HuH-7 (cell line): ENCODE measurements at regions not wholly inside any gene's neighbourhood (a gene's known extent, or its start where the extent isn't known, plus 50 kb on each side); places are given as distances from the start of the nearest gene placed in this dataset.
A peak's percentile ranks its signal among the peaks of the same experiment; 100 is the strongest.

ENCODE experiments used
- DNase-seq: peaks from one replicate; pipeline ENCODE4 v3.0.0; 2011; ENCODE audit warnings: low spot score

DNA sequence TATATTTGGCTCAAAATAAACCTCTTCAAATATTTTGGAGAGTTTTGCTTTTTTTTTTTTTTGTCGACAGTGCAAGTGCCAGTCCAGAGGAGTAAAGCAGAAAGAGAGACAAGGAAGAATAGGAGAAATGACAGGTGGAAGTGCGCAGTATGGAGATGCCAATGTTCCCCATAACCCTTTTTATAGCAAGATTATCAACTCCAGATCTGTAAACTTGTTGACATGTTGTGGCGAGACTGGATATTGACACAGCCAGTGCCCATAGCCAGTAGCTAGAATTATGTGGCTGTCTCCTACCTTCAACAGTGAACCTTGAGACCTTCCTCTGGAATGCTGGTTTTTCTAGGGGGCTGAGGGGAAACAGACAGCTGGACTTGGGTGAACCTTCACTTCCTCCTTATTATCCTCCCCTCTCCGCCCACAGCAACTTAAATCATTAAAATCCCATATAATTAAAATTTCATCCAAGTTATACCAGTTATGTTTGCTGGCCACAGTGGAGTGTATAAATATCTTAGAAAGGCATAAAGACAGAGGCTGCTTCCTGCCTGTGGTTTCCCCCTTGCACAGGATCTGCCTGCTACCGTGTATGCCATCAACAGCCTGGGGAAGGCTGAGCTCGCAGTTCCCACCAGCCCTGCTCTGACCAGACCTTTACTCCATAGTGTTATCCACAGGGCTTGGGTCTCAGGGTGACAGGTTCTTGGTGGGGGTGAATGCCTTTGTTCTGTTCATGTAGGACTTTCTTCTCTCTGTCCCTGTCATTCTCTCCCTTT, 112.3 kb upstream of the ANKH start:
- DNase-seq = no peak

DNA sequence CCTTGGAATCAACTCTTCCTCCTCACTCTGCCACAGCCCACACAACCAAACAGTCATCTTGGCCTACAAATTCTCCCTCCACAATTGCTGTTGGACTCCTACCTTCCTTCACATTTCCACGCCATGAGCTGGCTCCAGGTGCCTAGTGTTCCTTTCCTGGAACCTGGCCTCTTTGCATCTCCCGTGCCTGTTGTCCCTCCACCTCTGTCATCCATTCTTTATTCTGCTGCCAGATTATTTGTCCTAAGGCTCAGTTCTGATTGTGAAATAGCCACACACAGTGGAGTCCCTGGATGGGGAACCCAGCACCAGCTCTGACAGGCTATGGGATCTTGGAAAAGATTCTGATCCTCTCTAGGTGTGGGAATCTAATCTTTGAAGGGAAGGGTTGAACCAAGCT, 109.1 kb upstream of the ANKH start:
- peak; percentile 22 for DNase-seq

DNA sequence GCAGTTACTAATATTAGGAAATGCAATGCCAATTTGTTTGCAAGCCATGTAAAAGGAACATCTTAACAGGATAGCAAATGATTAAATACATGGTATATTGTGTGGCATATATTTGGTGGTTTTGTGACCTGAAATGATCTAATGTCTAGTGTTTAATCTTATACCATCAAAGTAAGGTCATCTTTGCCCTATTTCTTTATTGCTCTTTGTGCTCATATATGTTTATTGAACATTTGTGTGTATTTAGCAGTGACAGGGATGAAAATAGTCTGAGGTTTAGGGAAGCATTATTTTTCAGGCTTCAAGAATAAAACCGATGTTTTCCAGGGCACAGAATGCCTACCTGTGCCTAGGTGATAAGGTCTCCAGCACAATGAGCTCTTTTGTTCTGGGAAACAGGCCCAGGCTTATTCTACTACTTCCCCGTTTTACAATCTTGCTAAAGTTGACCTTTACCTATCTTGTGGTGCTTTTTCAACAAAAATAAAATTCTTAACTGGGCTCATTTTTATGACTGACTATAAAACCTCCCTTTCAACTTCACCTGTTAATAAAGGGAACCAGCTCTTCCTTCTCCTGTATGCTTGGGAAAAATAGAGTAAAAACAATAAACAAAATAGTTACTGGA, 105.6 kb upstream of the ANKH start:
- peak; percentile 45 for DNase-seq

DNA sequence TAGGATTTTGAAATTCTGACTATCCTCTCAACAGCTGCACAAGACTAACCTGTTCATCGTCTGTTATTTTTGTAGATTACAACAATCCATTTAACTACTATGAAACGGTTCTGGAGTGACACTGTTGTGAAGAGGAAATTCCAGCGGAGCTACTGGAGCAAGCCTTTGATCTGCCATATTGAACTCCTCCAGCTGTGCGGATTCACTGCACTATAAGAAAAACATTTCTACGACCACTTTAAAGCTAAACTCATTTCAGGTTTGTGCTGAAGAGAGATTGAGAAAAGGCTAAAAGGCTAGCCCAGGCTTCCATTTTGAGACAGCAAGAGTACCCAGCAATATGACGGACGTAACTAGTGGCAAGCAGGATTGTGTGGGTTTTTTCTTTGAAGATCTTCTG, 104.9 kb upstream of the ANKH start:
- no peak for DNase-seq

DNA sequence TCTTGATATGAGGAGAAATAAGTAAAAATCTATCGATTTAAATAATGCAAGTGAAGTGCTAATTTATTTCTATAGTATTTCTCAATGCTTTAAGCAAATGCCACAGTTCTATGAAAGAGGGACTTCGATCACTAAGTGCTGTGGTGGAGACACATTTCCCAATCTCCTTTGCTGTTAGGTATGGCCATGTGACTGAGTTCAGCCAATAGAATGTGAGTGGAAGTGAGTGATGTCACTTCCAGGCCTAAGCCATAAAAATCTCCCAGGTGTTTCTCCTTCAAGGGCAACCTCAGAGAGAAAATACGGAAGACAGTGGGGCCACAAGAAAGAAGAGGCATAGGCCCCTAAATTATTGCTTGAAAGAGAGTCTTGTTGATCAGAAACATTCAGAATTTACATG, 100.3 kb upstream of the ANKH start:
- DNase-seq = no peak

DNA sequence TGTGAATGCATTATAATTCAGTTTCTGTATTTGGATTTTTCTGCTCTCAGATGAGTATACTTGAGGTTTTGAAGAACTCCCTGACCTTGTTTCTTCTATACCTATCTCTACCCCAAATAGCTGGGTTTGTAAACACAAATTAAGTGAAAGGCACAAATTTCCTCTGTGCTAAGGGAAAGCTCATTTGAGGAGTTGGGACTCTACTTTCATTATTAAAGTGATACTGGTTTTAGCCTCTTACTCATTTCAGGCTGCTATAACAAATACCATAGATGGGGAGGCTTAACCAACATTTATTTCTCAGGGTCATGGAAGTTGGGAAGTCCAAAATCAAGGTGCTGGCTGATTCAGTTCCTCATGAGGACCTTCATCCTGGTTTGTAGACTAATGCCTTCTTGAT, 97.2 kb upstream of the ANKH start:
- no peak for DNase-seq

DNA sequence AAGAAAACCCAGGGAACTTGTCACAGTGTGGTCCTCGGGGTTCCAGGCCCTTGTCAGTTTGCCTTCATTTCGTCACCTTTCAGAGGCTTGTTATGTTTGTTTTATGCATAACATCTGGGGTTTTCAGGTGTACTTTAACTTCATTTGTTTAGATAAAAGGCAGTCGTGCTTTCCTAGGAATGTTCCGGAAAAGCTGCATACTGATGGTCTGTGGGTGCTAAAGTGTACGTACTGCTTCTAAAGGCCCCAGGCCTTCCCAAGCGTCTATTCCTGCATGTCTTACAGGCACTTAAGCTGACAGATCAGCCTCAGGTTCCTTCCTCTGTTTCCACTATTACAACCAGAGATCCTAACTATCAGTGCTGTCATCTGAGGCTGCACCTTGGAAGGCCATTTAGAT, 95.6 kb upstream of the ANKH start:
- DNase-seq = no peak

DNA sequence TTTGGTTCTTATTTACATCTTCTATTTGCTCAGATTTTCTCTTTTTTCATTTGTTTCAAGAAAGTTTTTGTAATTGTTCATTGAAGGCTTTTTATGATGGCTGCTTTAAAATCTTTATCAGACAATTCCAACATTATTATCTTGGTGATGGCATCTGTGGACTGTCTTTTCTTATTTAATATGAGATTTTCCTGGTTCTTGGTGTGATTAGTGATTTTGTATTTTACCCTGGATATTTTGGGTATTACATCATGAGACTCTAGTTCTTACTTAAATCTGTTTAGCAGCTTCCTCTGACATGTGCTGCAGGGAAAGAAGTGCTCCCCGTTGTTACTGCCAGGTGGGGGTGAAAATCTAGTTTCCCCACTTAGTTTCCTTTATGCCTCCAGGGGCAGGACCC, 94.2 kb upstream of the ANKH start:
- DNase-seq = no peak

DNA sequence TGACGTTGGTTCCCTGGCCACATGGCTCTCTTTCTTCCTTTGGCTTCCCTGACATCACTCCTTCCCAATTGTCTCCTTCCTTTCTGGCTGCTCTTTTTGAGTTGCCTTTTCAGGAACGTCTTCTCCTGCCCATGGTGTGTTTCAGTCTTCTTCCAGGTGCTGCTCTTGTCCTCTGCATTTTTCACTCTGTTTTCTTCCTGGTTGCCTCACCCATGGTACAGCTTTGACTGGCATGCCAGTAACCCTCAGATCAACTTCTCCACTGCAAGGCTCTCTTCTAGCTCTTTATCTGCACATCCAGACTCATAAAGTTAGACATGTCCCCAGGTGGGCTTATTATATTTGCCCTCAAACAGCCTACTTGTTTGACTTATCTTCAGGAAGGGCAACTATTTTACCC, 91.0 kb upstream of the ANKH start:
- DNase-seq = no peak

DNA sequence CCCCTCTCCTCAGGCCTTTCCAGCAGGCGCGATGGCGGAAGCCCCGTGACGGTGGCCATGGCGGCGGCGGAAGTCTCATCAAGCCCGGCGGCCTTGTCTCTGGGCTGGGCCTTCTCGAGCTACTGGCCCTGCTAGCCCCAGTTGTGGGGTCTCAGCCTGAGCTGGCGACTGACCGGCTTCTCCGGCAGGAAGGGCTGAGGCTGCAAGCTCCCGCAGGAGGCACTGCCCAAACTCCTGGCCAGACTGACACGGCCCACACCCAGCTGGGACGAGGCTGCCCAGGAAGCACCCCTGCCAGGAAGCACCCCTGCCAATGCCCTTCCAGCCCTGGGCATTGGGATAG, 88.5 kb upstream of the ANKH start:
- DNase-seq = no peak

DNA sequence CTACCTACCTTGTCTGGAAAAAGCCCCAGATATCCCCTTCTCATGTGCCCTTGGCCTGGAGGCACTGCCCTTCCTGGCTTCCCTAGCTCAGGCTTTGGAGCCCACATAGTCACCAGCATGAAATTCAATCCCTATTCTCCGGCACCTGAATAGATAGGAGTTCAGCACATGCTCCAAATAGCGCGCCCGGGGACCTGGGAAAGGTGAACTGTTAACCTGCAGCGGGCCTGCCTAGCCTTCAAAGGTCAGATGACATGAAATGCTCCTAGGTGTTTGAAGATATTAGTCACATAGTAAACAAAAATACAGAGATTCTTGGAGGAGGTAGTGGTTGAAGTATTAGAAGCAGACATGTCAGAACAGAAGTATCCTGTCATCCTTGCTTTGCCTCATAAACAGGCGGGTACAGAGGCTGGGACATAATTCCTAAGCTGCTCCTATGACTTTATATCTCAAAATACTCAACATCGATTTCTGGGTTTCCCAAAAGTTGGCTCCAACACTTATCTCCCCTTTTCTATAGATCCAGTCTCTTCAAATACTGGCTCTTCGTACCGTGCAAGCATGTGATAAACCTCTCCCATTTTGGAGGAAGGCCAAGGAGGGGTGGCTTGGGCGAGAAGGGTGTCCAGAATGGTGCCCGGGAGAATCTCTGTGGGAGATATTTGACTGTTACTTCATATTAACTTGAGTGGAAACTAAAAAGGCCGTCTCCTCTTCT, 88.0 kb upstream of the ANKH start:
- DNase-seq = no peak

DNA sequence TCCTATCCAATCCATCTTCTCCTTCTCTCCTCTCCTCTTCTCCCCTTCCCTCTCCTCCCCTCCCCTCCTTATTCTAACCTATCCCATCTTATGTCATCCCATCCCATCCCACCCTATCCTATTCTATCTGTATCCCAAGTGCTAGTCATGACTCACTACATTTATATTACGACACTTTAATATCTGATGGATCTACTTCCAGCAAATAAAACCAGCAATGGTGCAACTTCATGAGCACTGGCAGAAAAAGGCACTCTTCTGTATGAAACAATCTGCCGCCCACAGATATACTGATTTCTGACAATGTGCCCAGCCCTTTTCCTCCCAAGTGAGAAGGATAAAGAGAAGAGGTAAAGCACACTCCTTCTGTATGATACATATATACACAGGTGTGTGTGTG, 86.6 kb upstream of the ANKH start:
- DNase-seq = no peak

DNA sequence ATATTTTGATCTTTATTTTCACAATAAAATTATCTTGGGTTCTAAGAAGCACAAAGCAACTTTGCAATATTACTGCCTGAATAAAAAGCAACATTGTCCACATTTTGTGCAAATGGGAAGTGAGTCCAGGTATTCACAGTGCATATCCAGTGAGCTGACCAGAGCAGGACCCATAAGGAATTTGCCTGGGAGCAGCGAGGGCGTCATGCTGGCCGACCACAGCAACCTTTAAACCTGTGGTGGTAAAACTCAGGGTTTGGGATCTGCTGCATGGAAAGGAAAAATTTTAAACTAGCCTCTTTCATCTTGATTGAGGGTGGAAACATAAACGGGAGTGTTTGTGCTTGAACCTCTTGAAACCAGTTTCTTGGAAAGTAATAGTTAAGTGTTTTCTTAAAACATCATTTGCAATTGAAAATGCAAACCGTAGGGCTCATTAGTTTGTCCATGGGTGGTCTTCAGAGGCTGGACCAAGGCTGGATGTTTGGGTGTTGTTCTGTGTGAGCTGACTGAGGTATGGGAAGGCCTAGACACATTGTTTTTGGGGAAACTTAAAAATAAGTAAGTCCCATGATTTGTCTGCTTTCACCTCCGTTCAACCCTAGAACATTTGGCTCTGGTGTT, 85.0 kb upstream of the ANKH start:
- no peak for DNase-seq

DNA sequence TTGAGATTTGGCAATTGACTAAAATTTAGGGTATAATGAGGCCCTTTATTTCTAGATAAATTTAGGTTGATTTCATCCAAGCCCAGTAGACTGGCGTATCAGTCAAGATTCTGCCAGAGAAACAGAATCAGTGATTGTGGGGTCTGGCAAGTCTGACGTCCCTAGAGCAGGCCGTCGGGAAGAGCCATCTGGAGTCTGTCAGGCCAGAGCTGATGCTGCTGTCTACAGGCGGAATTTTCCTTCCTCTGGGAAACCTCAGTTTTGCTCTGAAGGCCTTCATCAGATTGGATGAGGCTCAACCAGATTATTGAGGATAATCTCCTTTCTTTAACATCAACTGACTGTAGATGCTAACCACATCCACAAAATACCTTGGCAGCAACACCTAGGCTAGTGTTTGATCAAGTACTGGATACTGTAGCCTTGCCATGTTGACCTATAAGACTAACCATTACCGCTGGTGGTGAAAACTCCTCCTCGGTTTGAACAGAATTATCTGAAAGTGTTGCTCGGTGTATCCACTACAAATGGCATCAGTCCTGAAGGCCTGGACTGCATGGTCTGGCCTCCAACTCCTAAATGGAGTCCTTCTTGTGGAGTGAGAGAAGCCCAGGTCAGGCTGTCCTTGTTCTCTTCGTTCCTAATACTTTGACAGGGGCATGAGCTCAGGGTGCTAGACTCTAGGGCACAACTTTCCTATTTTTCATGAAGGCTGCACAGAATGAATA, 83.2 kb upstream of the ANKH start:
- DNase-seq = no peak

DNA sequence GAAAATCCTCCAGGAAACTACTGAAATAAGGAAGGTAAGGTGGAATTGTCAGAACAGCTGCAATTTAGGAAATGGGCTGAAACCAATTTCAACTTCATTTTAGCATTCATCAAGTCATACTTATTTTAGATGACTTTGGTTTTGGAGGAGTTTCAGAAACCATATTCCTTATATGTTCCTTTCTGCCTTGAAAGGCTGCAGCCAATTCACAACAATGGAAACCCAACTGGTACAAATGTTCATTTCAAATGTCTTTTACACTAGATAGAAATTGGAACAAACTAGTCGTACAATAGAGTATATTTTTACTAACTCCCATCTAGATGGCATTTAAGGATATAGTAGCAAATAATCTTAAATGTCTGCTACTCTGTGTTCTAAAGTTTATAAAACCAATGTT, 82.6 kb upstream of the ANKH start:
- no peak for DNase-seq

DNA sequence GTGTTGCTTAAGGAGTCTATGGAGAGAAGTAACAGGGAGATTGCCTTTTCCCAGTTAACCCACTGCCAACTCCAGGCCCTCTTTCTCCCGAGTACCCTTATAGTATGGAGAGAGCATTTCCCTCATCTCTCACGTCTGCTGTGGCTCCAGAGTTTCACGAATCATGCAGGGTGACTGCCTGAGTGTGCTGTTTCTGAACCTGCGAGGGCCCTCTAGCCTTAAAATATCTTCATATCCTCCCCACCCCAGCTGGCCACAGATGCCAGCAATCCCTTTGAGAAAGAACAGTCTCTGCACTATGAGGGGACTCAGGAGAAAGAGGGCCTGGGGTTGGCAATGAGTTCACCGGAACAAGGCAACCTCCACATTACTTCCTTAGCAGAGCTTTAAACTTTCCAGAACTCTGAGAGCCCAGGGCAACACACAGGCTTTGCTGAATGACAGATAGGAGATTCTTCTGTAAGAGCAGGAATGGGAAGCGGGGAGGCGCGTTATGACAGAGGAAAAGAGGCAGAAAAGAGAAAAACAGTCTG, 81.6 kb upstream of the ANKH start:
- DNase-seq = no peak

DNA sequence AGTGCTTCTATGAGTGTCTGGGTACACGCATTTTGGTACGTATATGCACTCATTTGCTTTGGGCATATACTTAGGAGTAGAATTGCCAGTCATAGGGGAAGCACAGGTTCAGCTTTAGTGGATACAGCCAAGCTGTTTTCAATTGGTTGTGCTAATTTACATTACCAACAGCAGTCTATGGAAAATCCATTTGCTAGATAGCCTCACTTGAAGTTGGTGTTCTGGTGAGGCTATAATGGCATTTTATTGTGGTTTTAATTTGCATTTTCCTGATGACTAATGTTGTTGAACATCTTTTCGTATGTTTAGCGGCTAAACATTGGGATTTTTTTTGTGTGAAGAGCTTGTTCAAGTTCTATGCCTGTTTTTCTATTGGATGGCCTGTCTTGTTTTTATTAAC, 76.8 kb upstream of the ANKH start:
- no peak for DNase-seq

DNA sequence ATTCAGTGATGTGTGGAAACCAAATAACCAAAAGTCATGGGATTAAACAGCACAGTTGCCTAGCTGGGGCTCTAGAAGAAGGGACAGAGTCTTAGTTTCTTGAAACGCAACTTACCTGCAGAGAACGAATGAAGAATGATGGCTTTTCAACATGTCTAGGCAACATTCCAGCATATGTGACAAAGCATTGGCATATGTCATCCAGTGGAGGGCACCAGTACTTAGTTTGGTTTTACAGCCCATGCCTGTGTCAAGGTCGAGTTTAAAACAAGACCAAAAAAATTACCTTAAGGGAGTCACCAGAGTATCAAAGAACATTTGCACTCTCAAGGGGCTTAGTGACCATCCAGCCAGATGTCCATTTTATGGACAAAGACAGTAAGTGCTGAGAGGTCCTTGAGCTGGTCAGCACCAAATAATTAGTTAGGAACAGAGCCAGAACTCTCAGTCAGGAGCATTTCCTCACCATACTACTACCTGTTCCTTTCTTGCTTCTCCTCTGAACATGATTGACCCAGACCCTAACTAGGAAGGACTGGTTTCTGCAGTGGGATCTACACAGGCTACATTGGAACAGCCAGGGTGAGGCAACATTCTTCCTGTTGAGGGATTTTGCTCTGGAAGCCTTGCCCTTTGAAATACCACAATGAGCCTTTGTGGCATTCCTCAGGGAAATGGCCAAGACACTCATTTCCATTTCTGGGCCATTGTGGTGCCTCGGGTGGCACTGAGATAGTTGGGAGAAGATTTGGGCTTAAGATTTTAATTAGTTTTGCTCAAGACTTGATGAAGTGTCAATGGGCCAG, 75.4 kb upstream of the ANKH start:
- peak; percentile 42 for DNase-seq

DNA sequence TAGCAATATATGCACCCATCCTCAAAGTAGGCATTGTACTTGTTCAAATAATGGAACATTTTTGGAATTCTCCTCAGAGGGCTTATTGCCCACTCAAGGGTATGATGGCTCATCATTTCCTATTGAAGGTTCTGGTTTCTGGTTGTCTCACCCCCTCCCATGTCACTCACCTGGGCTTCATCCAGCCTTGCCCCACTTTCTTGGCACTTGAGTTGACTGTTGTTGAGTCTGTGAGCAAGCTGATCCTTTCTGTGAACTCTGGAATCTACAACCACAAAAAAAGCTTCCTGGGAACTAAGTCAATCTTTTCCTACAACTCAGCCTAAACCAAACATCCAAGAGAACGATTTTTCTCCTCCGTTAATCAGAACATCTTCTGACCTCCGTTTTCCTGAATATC, 73.9 kb upstream of the ANKH start:
- no peak for DNase-seq

DNA sequence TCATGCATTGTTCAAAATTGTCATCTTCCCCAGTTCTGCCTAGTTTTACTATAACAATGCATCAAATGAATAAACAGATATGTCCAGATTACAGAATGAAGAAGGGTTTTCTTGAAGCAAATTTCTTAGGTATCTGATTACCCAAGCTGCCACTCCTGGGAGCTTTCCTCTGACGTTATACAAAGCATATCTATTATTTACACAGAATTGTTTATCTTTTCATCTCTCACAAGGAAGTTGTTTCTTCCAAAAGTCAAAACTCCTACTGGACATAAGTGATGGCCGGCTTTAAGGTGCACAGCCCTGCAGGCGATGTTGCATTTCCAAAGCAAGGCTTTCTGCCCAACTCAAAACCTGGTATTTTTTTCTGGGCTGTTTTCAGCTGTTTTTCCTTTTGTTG, 73.4 kb upstream of the ANKH start:
- no peak for DNase-seq

DNA sequence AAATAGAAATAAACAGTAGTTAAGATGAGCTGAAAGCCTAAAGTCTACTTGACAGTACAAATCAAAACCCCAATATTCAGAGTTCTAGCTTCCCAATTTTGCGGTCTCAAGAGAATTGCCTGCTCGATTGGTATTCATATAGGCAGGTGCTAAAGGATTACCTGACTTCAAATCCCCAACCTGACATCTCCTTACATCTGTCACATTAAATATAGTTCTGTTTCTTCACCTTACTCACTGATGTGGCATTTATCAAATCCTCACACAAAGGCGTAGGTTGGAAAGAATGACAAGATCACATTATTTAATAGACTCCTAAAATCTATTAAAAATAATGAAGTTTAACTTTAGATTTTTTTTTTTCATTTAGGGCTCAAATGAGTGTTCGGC, 72.8 kb upstream of the ANKH start:
- DNase-seq = no peak
